Transverse colon (tissue), 4 donors: ENCODE measurements at regions not wholly inside any gene's neighbourhood (a gene's known extent, or its start where the extent isn't known, plus 50 kb on each side); places are given as distances from the start of the nearest gene placed in this dataset.

Source experiments
- DNase-seq: peaks from one replicate; pipeline ENCODE4 v3.0.0-alpha.2; 2019
- H3K27ac ChIP-seq, 4 donors: fragments of 200-600 bp; sonication (generic); 2 replicates each; pipeline ENCODE4 v1.5.1; 2016 to 2018; ENCODE audit warnings: inconsistent platforms in 4 of 4
- H3K27me3 ChIP-seq: fragments of 200-600 bp; sonication (generic); 2 replicates; pipeline ENCODE4 v1.5.1; 2017; ENCODE audit warnings: inconsistent platforms
- H3K36me3 ChIP-seq, 4 donors: fragments of 200-600 bp; sonication (generic); 2 replicates each; pipeline ENCODE4 v1.5.1; 2017 to 2019; ENCODE audit warnings: inconsistent platforms in 4 of 4
- H3K4me1 ChIP-seq, 4 donors: fragments of 200-600 bp; sonication (generic); 2 replicates each; pipeline ENCODE4 v1.5.1; 2017 to 2020; ENCODE audit warnings: inconsistent platforms in 4 of 4
- H3K4me3 ChIP-seq, 4 donors: fragments of 200-600 bp; sonication (generic); 1 replicate in 1 of 4; 2 replicates in 3 of 4; pipeline versions ENCODE4 v1.5.1 to v1.6.1; 2017 to 2019; ENCODE audit warnings: inconsistent platforms in 4 of 4
- H3K9me3 ChIP-seq, 2 donors: fragments of 200-600 bp; sonication (generic); 2 replicates each; pipeline ENCODE4 v1.5.1; 2017 to 2019; ENCODE audit warnings: inconsistent platforms in 2 of 2
- CTCF ChIP-seq, 5 experiments: fragments of 200-600 bp in 3 of 5; fragments of 450-650 bp in 2 of 5; sonication (generic) in 3 of 5; IDR thresholded peaks; 1 replicate in 2 of 5; 2 replicates in 3 of 5; pipeline ENCODE4 v1.5.1; 2016 to 2017; ENCODE audit warnings: antibody characterized with exemption in 5 of 5, inconsistent platforms in 3 of 5, mild to moderate bottlenecking in 2 of 5, moderate library complexity in 1 of 5
- EP300 ChIP-seq: sonication (generic); formaldehyde crosslinking; IDR thresholded peaks from one replicate; pipeline ENCODE4 v1.6.1; 2017; ENCODE audit warnings: antibody characterized with exemption, low read depth
- POLR2A ChIP-seq: fragments of 450-650 bp; IDR thresholded peaks from one replicate; pipeline ENCODE4 v1.6.1; 2016; ENCODE audit warnings: antibody characterized with exemption, mild to moderate bottlenecking, moderate library complexity
- POLR2AphosphoS5 ChIP-seq, 3 donors: sonication (generic); formaldehyde crosslinking; IDR thresholded peaks; one replicate each; pipeline ENCODE4 v1.6.1; 2016; ENCODE audit warnings: antibody characterized with exemption in 3 of 3
- WGBS, 2 donors: methylation state at CpG; one replicate each; pipeline ENCODE4 v1.1.5; 2018; ENCODE audit warnings: low coverage in 1 of 2; 5-methylcytosine and 5-hydroxymethylcytosine counted together
- in situ Hi-C, 4 donors: fragments of 200-750 bp; cut with MboI; loops; one replicate each; pipeline versions ENCODE4 v1.15.0 to v1.15.1; 2017; ENCODE audit warnings: low sequenced_read_pairs in 3 of 4, low pct_ligation_motif_present in 1 of 4, low pct_unique_long_range_greater_than_20kb in 1 of 4
- intact Hi-C: fragments of 100-400 bp; cut with DNase I; formaldehyde crosslinking; loops from one replicate; pipeline ENCODE4 v1.15.1; 2023; ENCODE audit warnings: low total_unique reads

- Histone ChIP-seq H3K36me3 (no peaks in the 10 kb centered on the region), H3K27me3 (no peaks in the 10 kb centered on the region), H3K4me1 (no peaks in the 10 kb centered on the region), H3K27ac (no peak overlapping the region), H3K9me3 (no peaks in the 10 kb centered on the region), H3K4me3 (no peak overlapping the region)
- DNase-seq, result no peak
- 21 to 48% methylated on average over 2 to 3 of the region's 3 CpGs for WGBS, 2 donors
- TF ChIP-seq POLR2A (no peak), POLR2AphosphoS5 (IDR thresholded peaks at IDR 0.05) (no peak), EP300 (no peak), CTCF (IDR thresholded peaks at IDR 0.05) (no peak)
- intact Hi-C loops, result no loop called here
- in situ Hi-C loops, result no loop called here
These were observed 424.0 kb upstream of the CXorf51B start for GRCh38 chrX:146385529-146385928.

- WGBS, 2 donors, result 16% methylated on average over 3 of the region's 3 CpGs; no CpG with 5 or more reads in 1 of the 2 donors
- H3K27ac ChIP-seq, result no peak overlapping the region
- in situ Hi-C loops (no loop called here), intact Hi-C loops (no loop called here)
- no peaks in the 10 kb centered on the region for H3K4me1 ChIP-seq
- H3K4me3 ChIP-seq, result no peak overlapping the region
- H3K9me3 ChIP-seq, result no peaks in the 10 kb centered on the region
- DNase-seq, result no peak
- H3K36me3 ChIP-seq, result no peaks in the 10 kb centered on the region
- TF ChIP-seq POLR2AphosphoS5 (IDR thresholded peaks at IDR 0.05), result no peak
- TF ChIP-seq EP300, result no peak
- no peak for TF ChIP-seq CTCF (IDR thresholded peaks at IDR 0.05)
- no peak for TF ChIP-seq POLR2A
- no peaks in the 10 kb centered on the region for H3K27me3 ChIP-seq
These were observed 413.2 kb upstream of the CXorf51B start for GRCh38 chrX:146396409-146396808.

- no peaks in the 10 kb centered on the region for H3K9me3 ChIP-seq
- no peaks in the 10 kb centered on the region for H3K27me3 ChIP-seq
- H3K36me3 ChIP-seq, result no peaks in the 10 kb centered on the region
- intact Hi-C loops (no loop called here), in situ Hi-C loops (no loop called here)
- no peak for DNase-seq
- 79 to 100% methylated on average over 1 to 2 of the region's 2 CpGs for WGBS, 2 donors
- no peak overlapping the region for H3K4me3 ChIP-seq
- H3K4me1 ChIP-seq, result no peaks in the 10 kb centered on the region
- H3K27ac ChIP-seq, result no peak overlapping the region
- TF ChIP-seq EP300 (no peak), POLR2AphosphoS5 (IDR thresholded peaks at IDR 0.05) (no peak), CTCF (IDR thresholded peaks at IDR 0.05) (no peak), POLR2A (no peak)
These were observed 400.0 kb upstream of the CXorf51B start for GRCh38 chrX:146409528-146409927.

GRCh38 chrX:146424422-146424821 is 385.1 kb upstream of the CXorf51B start:
- Histone ChIP-seq H3K4me3 (no peak overlapping the region), H3K36me3 (no peaks in the 10 kb centered on the region), H3K27ac (no peak overlapping the region), H3K9me3 (no peaks in the 10 kb centered on the region), H3K27me3 (no peaks in the 10 kb centered on the region), H3K4me1 (no peaks in the 10 kb centered on the region)
- in situ Hi-C loops (no loop called here), intact Hi-C loops (no loop called here)
- WGBS, 2 donors, result 65% methylated on average over 2 of the region's 2 CpGs; no CpG with 5 or more reads in 1 of the 2 donors
- TF ChIP-seq POLR2A, result no peak
- DNase-seq, result no peak

GRCh38 chrX:146433771-146434170 is 375.8 kb upstream of the CXorf51B start:
- TF ChIP-seq EP300, result no peak
- TF ChIP-seq POLR2AphosphoS5 (IDR thresholded peaks at IDR 0.05), result no peak
- no peak for TF ChIP-seq CTCF (IDR thresholded peaks at IDR 0.05)
- TF ChIP-seq POLR2A, result no peak
- in situ Hi-C loops, result no loop called here
- intact Hi-C loops, result no loop called here

More at GRCh38 chrX:146433771-146434170, 375.8 kb upstream of the CXorf51B start:
- H3K36me3 ChIP-seq, result no peaks in the 10 kb centered on the region
- no peaks in the 10 kb centered on the region for H3K27me3 ChIP-seq
- H3K27ac ChIP-seq, result no peak overlapping the region
- H3K4me3 ChIP-seq, result no peak overlapping the region
- H3K4me1 ChIP-seq, result no peaks in the 10 kb centered on the region
- no peak for DNase-seq
- no peaks in the 10 kb centered on the region for H3K9me3 ChIP-seq
